ENCODE measurements at regions not wholly inside any gene's neighbourhood (a gene's known extent, or its start where the extent isn't known, plus 50 kb on each side); places are given as distances from the start of the nearest gene placed in this dataset.

GRCh38 chr9:16312962-16313546, 557.4 kb downstream of the BNC2 start:
- DNase-seq (ENCODE audit: low read depth, low spot score) = no peak

GRCh38 chr9:16314476-16314875, 556.0 kb downstream of the BNC2 start:
- DNase-seq (ENCODE audit: low read depth, low spot score) = no peak

More at GRCh38 chr9:16312962-16313546, 557.4 kb downstream of the BNC2 start:
- no peak overlapping the region for H3K4me3 ChIP-seq (ENCODE audit: low read length)

GRCh38 chr9:16315720-16316119, 554.8 kb downstream of the BNC2 start:
- DNase-seq (ENCODE audit: low read depth, low spot score) = no peak
- no peak overlapping the region for H3K4me3 ChIP-seq (ENCODE audit: low read length)

More at GRCh38 chr9:16314476-16314875, 556.0 kb downstream of the BNC2 start:
- no peak overlapping the region for H3K4me3 ChIP-seq (ENCODE audit: low read length)

GRCh38 chr9:16316456-16316855, 554.0 kb downstream of the BNC2 start:
- DNase-seq (ENCODE audit: low read depth, low spot score) = no peak
- H3K4me3 ChIP-seq (ENCODE audit: low read length) = no peak overlapping the region

GRCh38 chr9:16316911-16317817, 553.3 kb downstream of the BNC2 start:
- no peak for DNase-seq (ENCODE audit: low read depth, low spot score)

GRCh38 chr9:16318516-16319060, 551.9 kb downstream of the BNC2 start:
- DNase-seq (ENCODE audit: low read depth, low spot score) = no peak
- no peak overlapping the region for H3K4me3 ChIP-seq (ENCODE audit: low read length)

More at GRCh38 chr9:16316911-16317817, 553.3 kb downstream of the BNC2 start:
- H3K4me3 ChIP-seq (ENCODE audit: low read length) = no peak overlapping the region

- H3K4me3 ChIP-seq (ENCODE audit: low read length) = no peak overlapping the region
- DNase-seq (ENCODE audit: low read depth, low spot score) = no peak
Measured at GRCh38 chr9:16319646-16320045, 550.8 kb downstream of the BNC2 start.

GRCh38 chr9:16320338-16320902, 550.0 kb downstream of the BNC2 start:
- no peak overlapping the region for H3K4me3 ChIP-seq (ENCODE audit: low read length)
- no peak for DNase-seq (ENCODE audit: low read depth, low spot score)

- DNase-seq (ENCODE audit: low read depth, low spot score) = no peak
- no peak overlapping the region for H3K4me3 ChIP-seq (ENCODE audit: low read length)
Measured at GRCh38 chr9:16321461-16322119, 548.9 kb downstream of the BNC2 start.

- DNase-seq (ENCODE audit: low read depth, low spot score) = no peak
- H3K4me3 ChIP-seq (ENCODE audit: low read length) = no peak overlapping the region
Measured at GRCh38 chr9:16322849-16323248, 547.6 kb downstream of the BNC2 start.

- H3K4me3 ChIP-seq (ENCODE audit: low read length) = no peak overlapping the region
- no peak for DNase-seq (ENCODE audit: low read depth, low spot score)
Measured at GRCh38 chr9:16325966-16326365, 544.5 kb downstream of the BNC2 start.

GRCh38 chr9:16328349-16328748, 542.1 kb downstream of the BNC2 start:
- no peak for DNase-seq (ENCODE audit: low read depth, low spot score)
- H3K4me3 ChIP-seq (ENCODE audit: low read length) = no peak overlapping the region

- no peak overlapping the region for H3K4me3 ChIP-seq (ENCODE audit: low read length)
- no peak for DNase-seq (ENCODE audit: low read depth, low spot score)
Measured at GRCh38 chr9:16329671-16330113, 540.8 kb downstream of the BNC2 start.

- DNase-seq (ENCODE audit: low read depth, low spot score) = no peak
- no peak overlapping the region for H3K4me3 ChIP-seq (ENCODE audit: low read length)
Measured at GRCh38 chr9:16331031-16331430, 539.4 kb downstream of the BNC2 start.

GRCh38 chr9:16331527-16331926, 538.9 kb downstream of the BNC2 start:
- H3K4me3 ChIP-seq (ENCODE audit: low read length) = no peak overlapping the region
- DNase-seq (ENCODE audit: low read depth, low spot score) = no peak

GRCh38 chr9:16333691-16334090, 536.8 kb downstream of the BNC2 start:
- no peak for DNase-seq (ENCODE audit: low read depth, low spot score)
- H3K4me3 ChIP-seq (ENCODE audit: low read length) = no peak overlapping the region

GRCh38 chr9:16335788-16336580, 534.5 kb downstream of the BNC2 start:
- no peak overlapping the region for H3K4me3 ChIP-seq (ENCODE audit: low read length)
- no peak for DNase-seq (ENCODE audit: low read depth, low spot score)

GRCh38 chr9:16336833-16337232, 533.6 kb downstream of the BNC2 start:
- H3K4me3 ChIP-seq (ENCODE audit: low read length) = no peak overlapping the region
- no peak for DNase-seq (ENCODE audit: low read depth, low spot score)

All from Jurkat, Clone E6-1 (cell line).